ENCODE measurements at regions not wholly inside any gene's neighbourhood (a gene's known extent, or its start where the extent isn't known, plus 50 kb on each side); places are given as distances from the start of the nearest gene placed in this dataset.

DNA sequence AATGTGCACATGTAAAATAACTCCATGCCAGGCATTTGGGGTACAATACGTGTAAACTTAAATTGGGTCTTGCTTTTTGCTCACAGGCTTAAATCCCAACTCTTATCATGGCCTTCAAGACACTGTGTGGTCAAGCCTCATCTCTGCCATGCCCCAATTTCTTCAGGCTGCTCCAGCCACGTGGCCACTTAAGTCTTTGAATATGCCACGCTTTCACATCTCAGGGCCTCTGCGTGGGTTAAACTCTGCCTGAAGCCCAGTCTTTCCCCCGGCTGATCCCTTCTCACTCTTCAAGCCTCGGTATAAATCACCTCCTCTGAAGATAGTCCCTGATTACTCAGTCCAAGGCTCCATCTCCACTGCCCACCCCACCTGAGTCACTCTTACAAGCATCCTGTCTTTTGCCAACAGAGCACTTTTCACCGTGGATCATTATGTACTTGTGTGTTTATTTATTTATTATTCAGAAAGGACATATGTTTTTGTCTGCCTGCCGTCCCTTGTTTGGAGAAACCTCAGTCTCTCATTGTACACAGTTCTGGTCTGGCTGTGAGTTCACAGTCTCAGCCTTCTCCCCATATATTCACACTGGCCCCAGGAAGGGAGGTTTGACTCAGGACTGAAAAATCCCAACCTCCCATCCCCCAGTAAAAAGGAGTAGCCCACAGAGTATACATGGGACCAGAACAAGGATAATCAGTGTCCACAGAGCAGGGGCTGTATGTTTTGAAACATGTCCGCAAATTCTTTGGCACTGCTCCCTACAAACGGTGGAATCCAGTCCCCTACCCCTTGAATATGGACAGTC lies 344.7 kb downstream of the MN1 start:
- no peak for DNase-seq (ENCODE audit: low read depth)
- TF ChIP-seq, protein P1, sequence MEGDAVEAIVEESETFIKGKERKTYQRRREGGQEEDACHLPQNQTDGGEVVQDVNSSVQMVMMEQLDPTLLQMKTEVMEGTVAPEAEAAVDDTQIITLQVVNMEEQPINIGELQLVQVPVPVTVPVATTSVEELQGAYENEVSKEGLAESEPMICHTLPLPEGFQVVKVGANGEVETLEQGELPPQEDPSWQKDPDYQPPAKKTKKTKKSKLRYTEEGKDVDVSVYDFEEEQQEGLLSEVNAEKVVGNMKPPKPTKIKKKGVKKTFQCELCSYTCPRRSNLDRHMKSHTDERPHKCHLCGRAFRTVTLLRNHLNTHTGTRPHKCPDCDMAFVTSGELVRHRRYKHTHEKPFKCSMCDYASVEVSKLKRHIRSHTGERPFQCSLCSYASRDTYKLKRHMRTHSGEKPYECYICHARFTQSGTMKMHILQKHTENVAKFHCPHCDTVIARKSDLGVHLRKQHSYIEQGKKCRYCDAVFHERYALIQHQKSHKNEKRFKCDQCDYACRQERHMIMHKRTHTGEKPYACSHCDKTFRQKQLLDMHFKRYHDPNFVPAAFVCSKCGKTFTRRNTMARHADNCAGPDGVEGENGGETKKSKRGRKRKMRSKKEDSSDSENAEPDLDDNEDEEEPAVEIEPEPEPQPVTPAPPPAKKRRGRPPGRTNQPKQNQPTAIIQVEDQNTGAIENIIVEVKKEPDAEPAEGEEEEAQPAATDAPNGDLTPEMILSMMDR (IDR thresholded peaks at IDR 0.05; ENCODE audit: low read depth, low read length, missing control alignments): no peak
- H3K4me3 ChIP-seq (ENCODE audit: low read depth, low read length): no peak overlapping the region

DNA sequence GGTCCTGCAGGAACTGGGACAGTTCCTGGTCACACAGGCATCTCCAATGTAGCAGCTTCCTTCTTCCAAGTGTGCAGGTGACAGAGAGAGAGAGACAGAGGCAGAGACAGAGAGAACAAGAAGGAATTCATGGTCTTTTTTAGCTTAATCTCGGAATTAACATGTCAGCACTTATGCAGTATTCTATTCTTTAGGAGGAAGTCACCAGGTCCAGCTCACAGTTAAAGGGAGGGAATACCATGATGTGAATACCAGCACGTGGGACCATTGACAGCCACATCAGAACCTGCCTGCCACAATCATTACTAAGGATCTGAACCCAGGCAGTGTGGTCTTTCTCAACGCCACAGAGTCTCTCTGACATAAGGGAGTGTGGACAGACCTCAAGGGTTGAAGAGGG lies 341.6 kb downstream of the MN1 start:
- TF ChIP-seq, protein P1 (IDR thresholded peaks at IDR 0.05; ENCODE audit: low read depth, low read length, missing control alignments): no peak
- no peak overlapping the region for H3K4me3 ChIP-seq (ENCODE audit: low read depth, low read length)
- no peak for DNase-seq (ENCODE audit: low read depth)

DNA sequence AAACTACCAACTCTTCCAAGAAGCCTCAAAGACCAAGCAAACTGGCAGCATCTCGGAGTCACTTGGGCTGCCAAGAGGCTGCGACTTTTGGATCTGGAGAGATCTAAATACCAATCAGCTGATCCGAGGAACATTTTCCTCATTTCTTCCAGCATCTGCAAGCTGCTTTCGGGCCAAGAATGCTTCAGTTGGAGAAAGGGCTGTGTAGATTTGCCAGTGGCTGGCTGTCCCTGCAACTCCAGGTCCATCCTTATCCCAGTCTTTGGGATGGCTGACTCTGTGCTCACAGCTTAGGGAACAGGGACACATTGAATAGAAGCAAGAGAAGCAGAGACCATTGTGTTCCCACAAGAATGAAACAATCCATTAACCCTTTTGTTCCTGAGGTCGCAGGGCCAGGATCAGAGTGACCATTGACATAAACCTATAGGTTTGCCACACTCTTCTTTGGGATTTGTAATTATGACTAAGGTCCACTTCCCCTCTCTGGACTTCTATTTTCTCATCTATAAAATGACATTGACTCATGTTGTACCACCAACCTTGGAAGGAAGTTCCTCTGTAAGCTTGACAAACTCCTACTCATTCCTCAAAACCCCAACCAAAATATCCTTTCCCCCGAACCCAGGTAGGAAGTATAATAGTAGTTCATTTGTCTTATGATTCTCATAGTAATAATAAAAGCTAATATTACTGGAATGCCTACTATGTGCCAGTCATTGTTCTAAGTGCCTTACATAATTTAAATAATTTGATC lies 340.8 kb downstream of the MN1 start:
- TF ChIP-seq, protein P1 (IDR thresholded peaks at IDR 0.05; ENCODE audit: low read depth, low read length, missing control alignments): no peak
- H3K4me3 ChIP-seq (ENCODE audit: low read depth, low read length): no peak overlapping the region
- DNase-seq (ENCODE audit: low read depth): no peak

DNA sequence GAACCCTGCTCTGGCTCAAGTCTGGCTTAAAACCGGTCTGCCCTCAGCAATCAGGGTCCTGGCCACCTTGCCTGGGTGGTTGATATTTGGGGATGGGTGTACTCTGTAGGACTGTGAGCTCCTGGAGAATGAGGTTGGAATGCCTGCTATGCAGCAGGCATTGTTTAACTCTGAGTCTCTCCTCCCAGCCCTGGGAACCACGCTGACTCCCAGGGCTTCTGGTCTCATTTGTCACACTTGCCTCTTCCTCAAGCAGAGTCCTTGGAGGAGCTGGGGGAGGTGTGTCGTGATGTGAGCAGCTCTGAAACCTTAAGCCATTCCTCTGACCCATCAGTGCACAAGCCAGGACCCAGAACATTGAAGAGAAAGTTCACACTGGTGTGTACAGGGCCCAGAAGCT lies 340.1 kb downstream of the MN1 start:
- H3K4me3 ChIP-seq (ENCODE audit: low read depth, low read length): no peak overlapping the region
- TF ChIP-seq, protein P1 (IDR thresholded peaks at IDR 0.05; ENCODE audit: low read depth, low read length, missing control alignments): no peak
- no peak for DNase-seq (ENCODE audit: low read depth)

DNA sequence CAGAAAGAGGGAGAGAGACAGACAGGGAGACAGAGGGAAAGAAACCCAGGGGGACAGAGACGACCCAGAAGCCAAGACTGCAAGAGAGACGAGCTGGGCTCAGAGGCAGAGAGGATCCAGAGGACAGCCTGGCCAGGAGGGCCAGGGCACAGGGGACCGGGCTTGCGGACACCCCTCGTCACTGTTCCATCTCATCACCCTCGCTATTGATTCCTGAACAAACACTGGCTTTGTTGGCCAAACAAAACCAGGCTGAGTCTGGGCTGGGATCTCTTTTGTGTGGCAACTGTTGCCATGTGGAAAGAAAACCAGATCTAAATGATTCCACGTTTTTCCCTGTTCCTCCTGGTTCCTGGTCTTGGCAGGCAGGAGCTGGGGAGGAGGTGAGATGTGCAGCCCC lies 339.4 kb downstream of the MN1 start:
- no peak overlapping the region for H3K4me3 ChIP-seq (ENCODE audit: low read depth, low read length)
- no peak for DNase-seq (ENCODE audit: low read depth)
- TF ChIP-seq, protein P1 (IDR thresholded peaks at IDR 0.05; ENCODE audit: low read depth, low read length, missing control alignments): no peak

DNA sequence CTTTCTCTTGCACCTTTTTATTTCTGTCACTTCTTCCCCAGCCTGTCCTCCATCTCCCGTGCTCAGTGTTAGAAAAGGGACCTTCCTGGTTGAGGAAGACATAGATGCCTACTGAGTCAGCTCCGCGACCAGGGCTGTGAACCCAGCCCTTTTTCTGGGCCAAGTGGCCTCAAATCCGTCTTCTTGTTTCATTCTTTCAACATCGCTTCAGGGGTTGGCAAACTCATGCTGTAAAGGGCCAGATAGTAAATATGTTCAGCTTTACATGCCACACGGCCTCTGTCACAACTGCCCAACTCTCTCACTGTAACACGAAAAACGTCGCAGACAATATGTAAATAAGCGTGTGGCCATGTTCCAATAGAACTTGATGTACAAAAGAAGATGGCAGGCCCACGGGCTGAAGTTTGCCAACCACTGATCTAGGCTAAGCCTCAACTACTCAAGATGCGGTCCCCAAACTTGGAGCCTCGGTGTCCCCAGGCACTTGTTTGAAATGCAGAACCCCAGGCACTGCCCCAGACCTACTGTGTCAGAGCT lies 338.4 kb downstream of the MN1 start:
- no peak for DNase-seq (ENCODE audit: low read depth)
- no peak overlapping the region for H3K4me3 ChIP-seq (ENCODE audit: low read depth, low read length)
- TF ChIP-seq, protein P1 (IDR thresholded peaks at IDR 0.05; ENCODE audit: low read depth, low read length, missing control alignments): no peak
